Vagina (tissue), 2 donors: ENCODE measurements at regions not wholly inside any gene's neighbourhood (a gene's known extent, or its start where the extent isn't known, plus 50 kb on each side); places are given as distances from the start of the nearest gene placed in this dataset.

Source experiments
- POLR2A ChIP-seq, 2 donors: fragments of 450-650 bp; IDR thresholded peaks; one replicate each; pipeline ENCODE4 v1.6.1; 2017; ENCODE audit warnings: antibody characterized with exemption in 2 of 2, mild to moderate bottlenecking in 2 of 2, moderate library complexity in 2 of 2
- TF ChIP-seq, protein P1 (sequence below), 3 experiments: fragments of 450-650 bp in 2 of 3; fragments of 200-600 bp in 1 of 3; sonication (generic) in 1 of 3; IDR thresholded peaks; one replicate each; pipeline ENCODE4 v1.5.1; 2017 to 2019; ENCODE audit warnings: antibody characterized with exemption in 3 of 3, mild to moderate bottlenecking in 2 of 3, moderate library complexity in 2 of 3

DNA sequence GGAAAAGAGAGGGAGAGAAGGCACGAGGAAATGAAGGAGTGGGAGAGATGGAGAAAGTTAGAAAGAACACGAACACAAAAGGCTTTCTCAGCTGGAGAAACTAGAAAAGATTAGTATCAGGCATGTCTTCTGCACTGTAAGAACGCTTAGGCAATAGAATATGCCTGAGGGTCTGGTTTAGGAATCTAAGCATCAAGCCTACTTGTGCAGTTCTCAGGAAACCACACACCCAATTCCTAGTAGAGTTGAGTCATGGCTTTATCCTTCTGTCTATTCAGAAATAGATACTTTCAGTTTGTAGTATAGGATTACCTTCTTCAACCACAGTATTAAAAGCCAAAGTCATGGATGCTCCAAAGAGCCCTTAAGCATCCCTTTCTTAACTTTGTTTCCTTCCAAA, 969.4 kb downstream of the NTRK3 start:
- TF ChIP-seq, protein P1, sequence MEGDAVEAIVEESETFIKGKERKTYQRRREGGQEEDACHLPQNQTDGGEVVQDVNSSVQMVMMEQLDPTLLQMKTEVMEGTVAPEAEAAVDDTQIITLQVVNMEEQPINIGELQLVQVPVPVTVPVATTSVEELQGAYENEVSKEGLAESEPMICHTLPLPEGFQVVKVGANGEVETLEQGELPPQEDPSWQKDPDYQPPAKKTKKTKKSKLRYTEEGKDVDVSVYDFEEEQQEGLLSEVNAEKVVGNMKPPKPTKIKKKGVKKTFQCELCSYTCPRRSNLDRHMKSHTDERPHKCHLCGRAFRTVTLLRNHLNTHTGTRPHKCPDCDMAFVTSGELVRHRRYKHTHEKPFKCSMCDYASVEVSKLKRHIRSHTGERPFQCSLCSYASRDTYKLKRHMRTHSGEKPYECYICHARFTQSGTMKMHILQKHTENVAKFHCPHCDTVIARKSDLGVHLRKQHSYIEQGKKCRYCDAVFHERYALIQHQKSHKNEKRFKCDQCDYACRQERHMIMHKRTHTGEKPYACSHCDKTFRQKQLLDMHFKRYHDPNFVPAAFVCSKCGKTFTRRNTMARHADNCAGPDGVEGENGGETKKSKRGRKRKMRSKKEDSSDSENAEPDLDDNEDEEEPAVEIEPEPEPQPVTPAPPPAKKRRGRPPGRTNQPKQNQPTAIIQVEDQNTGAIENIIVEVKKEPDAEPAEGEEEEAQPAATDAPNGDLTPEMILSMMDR (IDR thresholded peaks at IDR 0.05) = no peak
- no peak for TF ChIP-seq POLR2A (IDR thresholded peaks at IDR 0.05)
